ENCODE measurements at regions not wholly inside any gene's neighbourhood (a gene's known extent, or its start where the extent isn't known, plus 50 kb on each side); places are given as distances from the start of the nearest gene placed in this dataset.

GRCh38 chr3:194267744-194268653 is 83.1 kb downstream of the CPN2 start:
- TF ChIP-seq EZH2phosphoT487 (IDR thresholded peaks at IDR 0.05; ENCODE audit: low read depth) = no peak
- TF ChIP-seq, protein P1, sequence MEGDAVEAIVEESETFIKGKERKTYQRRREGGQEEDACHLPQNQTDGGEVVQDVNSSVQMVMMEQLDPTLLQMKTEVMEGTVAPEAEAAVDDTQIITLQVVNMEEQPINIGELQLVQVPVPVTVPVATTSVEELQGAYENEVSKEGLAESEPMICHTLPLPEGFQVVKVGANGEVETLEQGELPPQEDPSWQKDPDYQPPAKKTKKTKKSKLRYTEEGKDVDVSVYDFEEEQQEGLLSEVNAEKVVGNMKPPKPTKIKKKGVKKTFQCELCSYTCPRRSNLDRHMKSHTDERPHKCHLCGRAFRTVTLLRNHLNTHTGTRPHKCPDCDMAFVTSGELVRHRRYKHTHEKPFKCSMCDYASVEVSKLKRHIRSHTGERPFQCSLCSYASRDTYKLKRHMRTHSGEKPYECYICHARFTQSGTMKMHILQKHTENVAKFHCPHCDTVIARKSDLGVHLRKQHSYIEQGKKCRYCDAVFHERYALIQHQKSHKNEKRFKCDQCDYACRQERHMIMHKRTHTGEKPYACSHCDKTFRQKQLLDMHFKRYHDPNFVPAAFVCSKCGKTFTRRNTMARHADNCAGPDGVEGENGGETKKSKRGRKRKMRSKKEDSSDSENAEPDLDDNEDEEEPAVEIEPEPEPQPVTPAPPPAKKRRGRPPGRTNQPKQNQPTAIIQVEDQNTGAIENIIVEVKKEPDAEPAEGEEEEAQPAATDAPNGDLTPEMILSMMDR (IDR thresholded peaks at IDR 0.05; ENCODE audit: low read depth, low read length) = no peak
